H1 (cell line): ENCODE measurements at regions not wholly inside any gene's neighbourhood (a gene's known extent, or its start where the extent isn't known, plus 50 kb on each side); places are given as distances from the start of the nearest gene placed in this dataset.

Experiments
- CTCF ChIA-PET: fragments of 300-600 bp; sonication (Branson Sonifier 250); formaldehyde crosslinking; loops from one replicate; lab custom pipeline; 2021; ENCODE audit not compliant: partially characterized antibody; lab: Charles Lee
- POLR2A ChIA-PET: fragments of 300-600 bp; sonication (Branson Sonifier 250); formaldehyde crosslinking; loops from one replicate; lab custom pipeline; 2021; ENCODE audit warnings: inconsistent platforms; ENCODE audit not compliant: partially characterized antibody; lab: Charles Lee
- DNase-seq, 2 experiments: peaks; one replicate each; pipeline versions ENCODE4 v3.0.0 to v3.0.0-alpha.2; 2010 to 2022; ENCODE audit warnings: low spot score in 2 of 2, low read depth in 1 of 2, mixed read lengths in 1 of 2
- FAIRE-seq: peaks from 2 replicates; lab custom pipeline; 2011; peaks lifted over from hg19 to GRCh38; lab: Jason Lieb, UNC
- H2AFZ ChIP-seq: 2 replicates; pipeline ENCODE4 v1.8.1; 2012; ENCODE audit warnings: low read length, inconsistent platforms
- H2AK5ac ChIP-seq: 2 replicates; pipeline ENCODE4 v1.6.1; 2013; ENCODE audit warnings: low read depth, low read length
- H2BK120ac ChIP-seq: replicated peaks from 2 replicates; pipeline ENCODE3; 2013; ENCODE audit warnings: low read depth, low read length, inconsistent platforms
- H2BK12ac ChIP-seq: 2 replicates; pipeline ENCODE4 v1.6.1; 2013; ENCODE audit warnings: low read depth, low read length
- H2BK15ac ChIP-seq: 2 replicates; pipeline ENCODE4 v1.6.1; 2013; ENCODE audit warnings: low read length
- H2BK20ac ChIP-seq: 2 replicates; pipeline ENCODE4 v1.6.1; 2013; ENCODE audit warnings: low read length
- H2BK5ac ChIP-seq: 2 replicates; pipeline ENCODE4 v1.6.1; 2013; ENCODE audit warnings: low read depth, low read length
- H3K14ac ChIP-seq: 2 replicates; pipeline ENCODE4 v1.6.1; 2013; ENCODE audit warnings: inconsistent platforms; ENCODE audit not compliant: insufficient read length
- H3K18ac ChIP-seq: 2 replicates; pipeline ENCODE4 v1.6.1; 2013; ENCODE audit warnings: low read length; ENCODE audit errors: extremely low read depth
- H3K23ac ChIP-seq: 2 replicates; pipeline ENCODE4 v1.6.1; 2013; ENCODE audit warnings: inconsistent platforms; ENCODE audit not compliant: insufficient read length
- H3K23me2 ChIP-seq: 2 replicates; pipeline ENCODE4 v1.6.1; 2013; ENCODE audit warnings: low read depth, low read length
- H3K27ac ChIP-seq: 2 replicates; pipeline ENCODE4 v1.6.1; 2011; ENCODE audit warnings: low read depth, low read length, inconsistent platforms
- H3K27me3 ChIP-seq, 4 experiments: replicated peaks in 1 of 4; 1 replicate in 1 of 4; 2 replicates in 3 of 4; pipeline versions ENCODE4 v1.6.1 to v1.8.1; 2011 to 2013; ENCODE audit warnings: low read length in 3 of 4, mild to moderate bottlenecking in 3 of 4, inconsistent platforms in 2 of 4, mixed read lengths in 2 of 4, moderate library complexity in 1 of 4; ENCODE audit not compliant: control insufficient read depth in 3 of 4, insufficient read depth in 3 of 4; ENCODE audit errors: extremely low read depth in 1 of 4
- H3K36me3 ChIP-seq, 4 experiments: 2 replicates each; pipeline versions ENCODE4 v1.6.1 to v1.8.1; 2011 to 2013; ENCODE audit warnings: mild to moderate bottlenecking in 4 of 4, low read length in 3 of 4, moderate library complexity in 2 of 4, control low read depth in 1 of 4, inconsistent platforms in 1 of 4; ENCODE audit not compliant: insufficient read depth in 4 of 4, control insufficient read depth in 2 of 4
- H3K4ac ChIP-seq: replicated peaks from 2 replicates; pipeline ENCODE3; 2013; ENCODE audit warnings: low read length, low read depth, mixed read lengths, inconsistent platforms; ENCODE audit not compliant: insufficient read length
- H3K4me1 ChIP-seq, 4 experiments: replicated peaks in 1 of 4; 1 replicate in 1 of 4; 2 replicates in 3 of 4; pipeline versions ENCODE4 v1.6.1 to v1.8.1; 2011 to 2013; ENCODE audit warnings: low read length in 3 of 4, inconsistent platforms in 2 of 4, mixed read lengths in 1 of 4; ENCODE audit not compliant: insufficient read depth in 4 of 4, control insufficient read depth in 3 of 4
- H3K4me2 ChIP-seq, 2 experiments: 2 replicates each; pipeline versions ENCODE4 v1.6.1 to v1.8.1; 2011 to 2013; ENCODE audit warnings: low read depth in 2 of 2, low read length in 2 of 2, control low read depth in 1 of 2, inconsistent platforms in 1 of 2, mild to moderate bottlenecking in 1 of 2; ENCODE audit not compliant: insufficient read depth in 1 of 2
- H3K4me3 ChIP-seq, 4 experiments: fragments of 200-600, 300-600 bp in 1 of 4; sonication (generic), shearing (Covaris generic), sonication (Bioruptor Twin) in 1 of 4; 2 replicates each; pipeline versions ENCODE4 v1.5.1 to v1.8.1; 2011 to 2016; ENCODE audit warnings: low read length in 4 of 4, low read depth in 3 of 4, control low read depth in 2 of 4, inconsistent platforms in 2 of 4, mild to moderate bottlenecking in 2 of 4, mixed read lengths in 1 of 4, moderate library complexity in 1 of 4; ENCODE audit not compliant: insufficient read depth in 2 of 4; ENCODE audit errors: extremely low read depth in 1 of 4
- H3K56ac ChIP-seq: replicated peaks from 2 replicates; pipeline ENCODE3; 2013; ENCODE audit warnings: low read depth, mild to moderate bottlenecking, mixed read lengths, low read length, inconsistent platforms; ENCODE audit not compliant: insufficient read length
- H3K79me1 ChIP-seq: 2 replicates; pipeline ENCODE4 v1.6.1; 2013; ENCODE audit warnings: low read depth, low read length, control low read depth
- H3K79me2 ChIP-seq, 2 experiments: 2 replicates each; pipeline versions ENCODE4 v1.6.1 to v1.8.1; 2012 to 2013; ENCODE audit warnings: low read length in 2 of 2, mild to moderate bottlenecking in 2 of 2, inconsistent platforms in 1 of 2; ENCODE audit not compliant: insufficient read depth in 2 of 2, control insufficient read depth in 1 of 2
- H3K9ac ChIP-seq, 4 experiments: replicated peaks in 1 of 4; 1 replicate in 1 of 4; 2 replicates in 3 of 4; pipeline versions ENCODE4 v1.6.1 to v1.8.1; 2011 to 2013; ENCODE audit warnings: low read depth in 3 of 4, low read length in 3 of 4, control low read depth in 2 of 4, mild to moderate bottlenecking in 2 of 4, moderate library complexity in 2 of 4, inconsistent platforms in 1 of 4; ENCODE audit errors: extremely low read depth in 1 of 4
- H3K9me3 ChIP-seq, 2 experiments: 2 replicates each; pipeline versions ENCODE4 v1.6.1 to v1.8.1; 2012 to 2013; ENCODE audit warnings: mild to moderate bottlenecking in 2 of 2, moderate library complexity in 2 of 2, control low read depth in 1 of 2, inconsistent platforms in 1 of 2, low read depth in 1 of 2, low read length in 1 of 2, mixed read lengths in 1 of 2; ENCODE audit not compliant: insufficient read depth in 2 of 2
- H4K20me1 ChIP-seq, 2 experiments: replicated peaks in 1 of 2; 2 replicates each; pipeline versions ENCODE3 to v1.8.1; 2011 to 2013; ENCODE audit warnings: inconsistent platforms in 2 of 2, low read length in 2 of 2, mild to moderate bottlenecking in 1 of 2; ENCODE audit not compliant: insufficient read depth in 2 of 2, control insufficient read depth in 1 of 2
- H4K5ac ChIP-seq: 2 replicates; pipeline ENCODE4 v1.6.1; 2013; ENCODE audit warnings: low read length, low read depth, mixed read lengths, inconsistent platforms; ENCODE audit not compliant: insufficient read length
- H4K8ac ChIP-seq: 2 replicates; pipeline ENCODE4 v1.8.0; 2013; ENCODE audit warnings: mild to moderate bottlenecking, moderate library complexity, low read length, inconsistent platforms; ENCODE audit not compliant: insufficient read depth; ENCODE audit errors: extremely low read depth
- H4K91ac ChIP-seq: replicated peaks from 2 replicates; pipeline ENCODE3; 2013; ENCODE audit warnings: low read length, mixed read lengths, inconsistent platforms; ENCODE audit not compliant: insufficient read length
- HDAC6 ChIP-seq: IDR thresholded peaks from one replicate; pipeline ENCODE4 v1.7.1; 2012; ENCODE audit warnings: low read depth, mild to moderate bottlenecking, inconsistent platforms, low read length, moderate library complexity
- RFX5 ChIP-seq: IDR thresholded peaks from 2 replicates; pipeline ENCODE4 v1.6.1; 2011; ENCODE audit warnings: low read depth, low read length, improper control_type of control experiment, borderline replicate concordance
- SP4 ChIP-seq: IDR thresholded peaks from 2 replicates; pipeline ENCODE4 v1.6.1; 2012; ENCODE audit warnings: low read length, inconsistent platforms
- TBP ChIP-seq: IDR thresholded peaks from 2 replicates; pipeline ENCODE4 v1.6.1; 2011; ENCODE audit warnings: low read depth, low read length, improper control_type of control experiment
- WGBS, 2 experiments: shearing (Covaris generic) in 1 of 2; methylation state at CpG; one replicate each; pipeline versions ENCODE4 v1.1.6 to v1.1.7; 2013 to 2015; ENCODE audit warnings: low lambda C conversion rate in 2 of 2, mixed read lengths in 2 of 2, inconsistent platforms in 1 of 2, low coverage in 1 of 2, missing lambda C conversion rate in 1 of 2; ENCODE audit not compliant: insufficient replicate concordance in 2 of 2, insufficient coverage in 1 of 2, insufficient read length in 1 of 2; ENCODE audit errors: extremely low coverage in 1 of 2, missing lambda C conversion rate in 1 of 2; 5-methylcytosine and 5-hydroxymethylcytosine counted together
- TF ChIP-seq, protein P1 (sequence below): IDR thresholded peaks from 2 replicates; pipeline ENCODE4 v1.6.1; 2012; ENCODE audit warnings: inconsistent platforms

- TF ChIP-seq SP4: no peak
- TF ChIP-seq, protein P1, sequence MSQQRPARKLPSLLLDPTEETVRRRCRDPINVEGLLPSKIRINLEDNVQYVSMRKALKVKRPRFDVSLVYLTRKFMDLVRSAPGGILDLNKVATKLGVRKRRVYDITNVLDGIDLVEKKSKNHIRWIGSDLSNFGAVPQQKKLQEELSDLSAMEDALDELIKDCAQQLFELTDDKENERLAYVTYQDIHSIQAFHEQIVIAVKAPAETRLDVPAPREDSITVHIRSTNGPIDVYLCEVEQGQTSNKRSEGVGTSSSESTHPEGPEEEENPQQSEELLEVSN: no peak
- no peak for TF ChIP-seq HDAC6
- no peak for TF ChIP-seq TBP
- no peak for TF ChIP-seq RFX5
- Histone ChIP-seq H4K91ac (no peak overlapping the region), H2BK12ac (no peak overlapping the region), H3K79me1 (no peaks in the 10 kb centered on the region), H3K9me3 (no peaks in the 10 kb centered on the region), H2AFZ (no peak overlapping the region), H3K79me2 (no peaks in the 10 kb centered on the region), H4K8ac (no peak overlapping the region), H3K36me3 (no peaks in the 10 kb centered on the region), H3K27me3 (no peaks in the 10 kb centered on the region), H3K4me3 (no peak overlapping the region), H3K4ac (no peak overlapping the region), H3K27ac (no peak overlapping the region), H3K9ac (no peak overlapping the region), H3K23ac (no peak overlapping the region), H2BK120ac (no peak overlapping the region), H3K56ac (no peak overlapping the region), H2BK15ac (no peak overlapping the region), H3K23me2 (no peaks in the 10 kb centered on the region), H4K20me1 (no peaks in the 10 kb centered on the region), H2BK5ac (no peak overlapping the region), H2AK5ac (no peak overlapping the region), H2BK20ac (no peak overlapping the region), H4K5ac (no peak overlapping the region), H3K4me2 (no peak overlapping the region), H3K14ac (no peak overlapping the region), H3K4me1 (no peaks in the 10 kb centered on the region), H3K18ac (no peak overlapping the region)
- 90% methylated on average over 1 of the region's 1 CpG; no CpG with 5 or more reads in 1 of the 2 experiments for WGBS, 2 experiments
- FAIRE-seq (no peak), DNase-seq (no peak)
- POLR2A ChIA-PET: no interaction called here
- CTCF ChIA-PET: no interaction called here
Observed at GRCh38 chr13:65504213-65504612, 1725.9 kb downstream of the PCDH9 start.
